ENCODE measurements at regions not wholly inside any gene's neighbourhood (a gene's known extent, or its start where the extent isn't known, plus 50 kb on each side); places are given as distances from the start of the nearest gene placed in this dataset.

GRCh38 chr2:191476901-191477300 lies 201.0 kb upstream of the NABP1 start:
- 97 to 98% methylated on average over 5 of the region's 5 CpGs for WGBS, 2 donors
- TF ChIP-seq CTCF (IDR thresholded peaks at IDR 0.05) = no peak
- TF ChIP-seq POLR2A (IDR thresholded peaks at IDR 0.05) = no peak
- no peak for DNase-seq (ENCODE audit: low spot score in 2 of 2)
- intact Hi-C loops (cut with DNase I; ENCODE audit: low total_unique reads) = no loop called here
- H3K4me3 ChIP-seq (ENCODE audit: low read depth, poor library complexity, severe bottlenecking) = no peak overlapping the region

GRCh38 chr2:191478799-191479679 lies 198.9 kb upstream of the NABP1 start:
- intact Hi-C loops (cut with DNase I; ENCODE audit: low total_unique reads) = no loop called here
- no peak overlapping the region for H3K4me3 ChIP-seq (ENCODE audit: low read depth, poor library complexity, severe bottlenecking)
- 30 to 31% methylated on average over 10 of the region's 10 CpGs for WGBS, 2 donors
- DNase-seq (ENCODE audit: low spot score in 2 of 2) = peak; percentile 50 to 89
- TF ChIP-seq POLR2A (IDR thresholded peaks at IDR 0.05) (no peak), CTCF (IDR thresholded peaks at IDR 0.05) (no peak)

- no peak overlapping the region for H3K4me3 ChIP-seq (ENCODE audit: low read depth, poor library complexity, severe bottlenecking)
- 22 to 34% methylated on average over 5 of the region's 5 CpGs for WGBS, 2 donors
- intact Hi-C loops (cut with DNase I; ENCODE audit: low total_unique reads) = no loop called here
- TF ChIP-seq CTCF (IDR thresholded peaks at IDR 0.05) (no peak), POLR2A (IDR thresholded peaks at IDR 0.05) (no peak)
- DNase-seq (ENCODE audit: low spot score in 2 of 2) = no peak
These were observed 198.3 kb upstream of the NABP1 start for GRCh38 chr2:191479680-191480023.

GRCh38 chr2:191481305-191482070 lies 196.4 kb upstream of the NABP1 start:
- no peak for TF ChIP-seq CTCF (IDR thresholded peaks at IDR 0.05)
- no peak for DNase-seq (ENCODE audit: low spot score in 2 of 2)
- intact Hi-C loops (cut with DNase I; ENCODE audit: low total_unique reads) = no loop called here
- no peak overlapping the region for H3K4me3 ChIP-seq (ENCODE audit: low read depth, poor library complexity, severe bottlenecking)
- WGBS, 2 donors = 69 to 82% methylated on average over 3 of the region's 3 CpGs

- no peak overlapping the region for H3K4me3 ChIP-seq (ENCODE audit: low read depth, poor library complexity, severe bottlenecking)
- intact Hi-C loops (cut with DNase I; ENCODE audit: low total_unique reads) = no loop called here
- TF ChIP-seq POLR2A (IDR thresholded peaks at IDR 0.05) (no peak), CTCF (IDR thresholded peaks at IDR 0.05) (no peak)
- 62 to 84% methylated on average over 3 of the region's 3 CpGs for WGBS, 2 donors
- DNase-seq (ENCODE audit: low spot score in 2 of 2) = no peak
These were observed 194.8 kb upstream of the NABP1 start for GRCh38 chr2:191483117-191483516.

All from lower leg skin (tissue), 4 donors.